Stomach (tissue), 4 donors: ENCODE measurements at regions not wholly inside any gene's neighbourhood (a gene's known extent, or its start where the extent isn't known, plus 50 kb on each side); places are given as distances from the start of the nearest gene placed in this dataset.

Source experiments
- EP300 ChIP-seq: sonication (generic); formaldehyde crosslinking; IDR thresholded peaks from one replicate; pipeline ENCODE4 v1.6.1; 2017; ENCODE audit warnings: antibody characterized with exemption
- POLR2A ChIP-seq, 4 donors: fragments of 450-650 bp; IDR thresholded peaks; one replicate each; pipeline ENCODE4 v1.6.1; 2016; ENCODE audit warnings: antibody characterized with exemption in 4 of 4, control low read depth in 2 of 4, mild to moderate bottlenecking in 1 of 4, moderate library complexity in 1 of 4
- POLR2AphosphoS5 ChIP-seq, 3 donors: sonication (generic); formaldehyde crosslinking; IDR thresholded peaks; one replicate each; pipeline ENCODE4 v1.6.1; 2016; ENCODE audit warnings: antibody characterized with exemption in 3 of 3
- TF ChIP-seq, protein P1 (sequence below), 7 experiments: fragments of 450-650 bp in 4 of 7; fragments of 200-600 bp in 3 of 7; sonication (generic) in 3 of 7; IDR thresholded peaks; one replicate each; pipeline ENCODE4 v1.5.1; 2016 to 2019; ENCODE audit warnings: antibody characterized with exemption in 7 of 7, control low read depth in 2 of 7, mild to moderate bottlenecking in 1 of 7

GRCh38 chr12:94789510-94790225, 139.3 kb upstream of the TMCC3 start:
- TF ChIP-seq POLR2A (IDR thresholded peaks at IDR 0.05): no peak
- no peak for TF ChIP-seq EP300
- TF ChIP-seq, protein P1, sequence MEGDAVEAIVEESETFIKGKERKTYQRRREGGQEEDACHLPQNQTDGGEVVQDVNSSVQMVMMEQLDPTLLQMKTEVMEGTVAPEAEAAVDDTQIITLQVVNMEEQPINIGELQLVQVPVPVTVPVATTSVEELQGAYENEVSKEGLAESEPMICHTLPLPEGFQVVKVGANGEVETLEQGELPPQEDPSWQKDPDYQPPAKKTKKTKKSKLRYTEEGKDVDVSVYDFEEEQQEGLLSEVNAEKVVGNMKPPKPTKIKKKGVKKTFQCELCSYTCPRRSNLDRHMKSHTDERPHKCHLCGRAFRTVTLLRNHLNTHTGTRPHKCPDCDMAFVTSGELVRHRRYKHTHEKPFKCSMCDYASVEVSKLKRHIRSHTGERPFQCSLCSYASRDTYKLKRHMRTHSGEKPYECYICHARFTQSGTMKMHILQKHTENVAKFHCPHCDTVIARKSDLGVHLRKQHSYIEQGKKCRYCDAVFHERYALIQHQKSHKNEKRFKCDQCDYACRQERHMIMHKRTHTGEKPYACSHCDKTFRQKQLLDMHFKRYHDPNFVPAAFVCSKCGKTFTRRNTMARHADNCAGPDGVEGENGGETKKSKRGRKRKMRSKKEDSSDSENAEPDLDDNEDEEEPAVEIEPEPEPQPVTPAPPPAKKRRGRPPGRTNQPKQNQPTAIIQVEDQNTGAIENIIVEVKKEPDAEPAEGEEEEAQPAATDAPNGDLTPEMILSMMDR (IDR thresholded peaks at IDR 0.05): no peak
- no peak for TF ChIP-seq POLR2AphosphoS5 (IDR thresholded peaks at IDR 0.05)
